HUES64 (cell line): ENCODE measurements at regions not wholly inside any gene's neighbourhood (a gene's known extent, or its start where the extent isn't known, plus 50 kb on each side); places are given as distances from the start of the nearest gene placed in this dataset.

Experiments
- H3K27ac ChIP-seq: 2 replicates; pipeline ENCODE4 v1.7.0; 2013; ENCODE audit warnings: low read depth, low read length, inconsistent platforms
- H3K27me3 ChIP-seq: 2 replicates; pipeline ENCODE4 v1.6.1; 2013; ENCODE audit warnings: mild to moderate bottlenecking, low read length; ENCODE audit not compliant: insufficient read depth
- H3K36me3 ChIP-seq: 2 replicates; pipeline ENCODE4 v1.6.1; 2013; ENCODE audit warnings: mild to moderate bottlenecking, low read length; ENCODE audit not compliant: insufficient read depth
- H3K4me1 ChIP-seq: 2 replicates; pipeline ENCODE4 v1.6.1; 2013; ENCODE audit warnings: mild to moderate bottlenecking, low read length, moderate library complexity; ENCODE audit not compliant: insufficient read depth
- H3K4me3 ChIP-seq: 2 replicates; pipeline ENCODE4 v1.5.1; 2013; ENCODE audit warnings: mild to moderate bottlenecking, low read length, moderate library complexity
- H3K9ac ChIP-seq: 2 replicates; pipeline ENCODE4 v1.6.1; 2013; ENCODE audit warnings: mild to moderate bottlenecking, low read depth, low read length
- H3K9me3 ChIP-seq: 2 replicates; pipeline ENCODE4 v1.6.1; 2013; ENCODE audit warnings: low read depth, low read length; ENCODE audit not compliant: insufficient read depth
- WGBS: fragments of 150-250, 120-280 bp; methylation state at CpG from one replicate; pipeline ENCODE4 v1.1.7; 2013; ENCODE audit warnings: missing lambda C conversion rate; 5-methylcytosine and 5-hydroxymethylcytosine counted together

DNA sequence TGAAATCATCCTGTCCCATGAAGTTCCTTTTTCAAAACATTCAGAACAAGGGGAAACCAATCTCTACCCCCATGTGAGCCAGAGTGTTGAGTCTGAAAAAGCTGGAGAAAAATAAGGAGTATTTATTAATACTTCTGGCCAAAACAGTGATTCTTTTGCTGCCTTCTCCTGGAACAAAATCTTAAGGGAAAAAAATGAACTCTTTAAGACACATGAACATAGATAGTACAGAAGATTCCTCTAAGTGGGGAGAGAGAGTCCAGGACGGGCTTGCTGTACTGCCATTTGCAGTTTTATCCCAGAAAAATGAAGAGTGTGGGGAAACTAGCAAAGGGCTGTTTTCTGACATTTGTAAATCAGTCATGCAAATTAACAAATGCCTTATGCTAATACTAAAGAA, 173.4 kb upstream of the CELF2 start:
- Histone ChIP-seq H3K9me3 (peaks cover 9% of the 10 kb centered on the region; the same call in 1 of the 2 replicates), H3K27me3 (no peaks in the 10 kb centered on the region), H3K9ac (no peak overlapping the region), H3K4me3 (no peak overlapping the region), H3K36me3 (no peaks in the 10 kb centered on the region), H3K27ac (no peak overlapping the region), H3K4me1 (no peaks in the 10 kb centered on the region)
- 37% methylated on average over 1 of the region's 1 CpG for WGBS

DNA sequence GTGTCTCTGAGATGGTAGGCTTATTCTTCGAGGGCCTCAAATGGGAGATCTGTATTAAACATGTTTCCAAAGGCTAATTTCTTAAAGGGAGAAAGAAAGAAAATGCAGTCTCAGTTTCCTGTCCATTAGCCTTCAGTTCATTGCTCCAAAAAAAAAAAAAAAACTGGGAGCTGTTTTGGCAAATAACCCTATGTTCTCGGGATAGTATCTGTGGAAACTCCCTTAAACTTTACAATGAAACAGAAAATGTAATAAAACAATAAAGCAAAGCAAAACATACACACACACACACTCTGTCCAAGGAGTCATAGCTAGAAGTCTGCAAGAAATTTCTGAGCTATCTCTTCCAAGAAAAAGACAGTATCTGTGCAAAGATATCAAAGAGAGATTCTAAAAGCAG, 172.5 kb upstream of the CELF2 start:
- Histone ChIP-seq H3K9ac (no peak overlapping the region), H3K9me3 (0 out of 2 replicates have a peak, but pooled peaks cover 1% of the 10 kb centered on the region), H3K4me3 (no peak overlapping the region), H3K27ac (no peak overlapping the region), H3K36me3 (no peaks in the 10 kb centered on the region), H3K27me3 (no peaks in the 10 kb centered on the region), H3K4me1 (no peaks in the 10 kb centered on the region)
- 78% methylated on average over 2 of the region's 2 CpGs for WGBS

DNA sequence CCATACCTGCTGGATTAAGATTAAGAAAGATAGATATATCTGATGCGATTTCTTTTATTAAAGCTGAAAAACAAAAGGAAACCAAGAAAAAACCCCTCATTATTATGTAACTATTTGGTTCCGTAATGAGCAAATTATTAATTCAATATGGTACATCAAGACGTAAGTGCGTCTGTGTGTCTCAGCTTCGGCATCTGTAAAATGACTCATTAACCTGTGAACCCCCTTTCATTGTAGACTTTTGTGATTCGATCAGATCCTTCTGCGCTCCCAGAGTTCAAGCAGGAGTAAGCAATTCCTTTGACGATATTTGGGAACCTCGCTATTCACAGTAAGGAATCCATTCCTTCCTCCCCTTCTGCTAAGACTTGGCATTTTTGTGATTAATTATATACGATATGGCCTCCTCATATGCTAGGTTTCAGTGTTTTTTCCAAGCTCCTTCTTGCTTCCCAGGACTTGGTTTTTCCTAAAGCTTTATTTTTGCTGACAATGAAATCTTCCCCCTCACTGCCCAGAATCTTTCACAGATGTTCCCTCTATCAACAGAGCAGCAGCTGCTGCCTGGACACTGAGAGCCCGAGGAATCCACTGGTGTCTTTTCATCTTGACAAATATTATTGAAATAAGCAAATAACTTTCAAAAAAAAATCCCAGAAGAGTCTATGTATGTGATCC, 171.7 kb upstream of the CELF2 start:
- Histone ChIP-seq H3K4me1 (no peaks in the 10 kb centered on the region), H3K9ac (no peak overlapping the region), H3K36me3 (no peaks in the 10 kb centered on the region), H3K9me3 (no peaks in the 10 kb centered on the region), H3K27ac (no peak overlapping the region), H3K27me3 (no peaks in the 10 kb centered on the region), H3K4me3 (no peak overlapping the region)
- 95% methylated on average over 10 of the region's 11 CpGs for WGBS

DNA sequence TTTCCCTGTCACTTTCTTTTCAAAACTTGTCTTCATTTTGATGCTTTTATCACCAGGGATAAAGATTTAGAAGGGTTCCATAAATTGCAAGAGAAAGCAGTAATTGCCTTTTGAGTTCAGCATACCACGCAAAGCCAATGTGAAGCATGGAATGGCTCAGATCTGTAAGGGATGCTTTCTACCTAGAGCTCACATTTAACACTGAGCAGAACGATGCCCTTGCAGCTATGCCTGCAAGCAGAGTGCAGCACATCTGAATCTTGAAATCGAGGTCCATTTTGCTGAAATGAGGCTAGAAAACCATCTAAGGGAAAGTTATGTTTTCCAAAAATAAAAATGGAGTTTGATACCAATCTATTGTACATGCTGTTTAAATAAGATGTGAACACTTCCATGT, 171.2 kb upstream of the CELF2 start:
- Histone ChIP-seq H3K36me3 (no peaks in the 10 kb centered on the region), H3K9ac (no peak overlapping the region), H3K4me3 (no peak overlapping the region), H3K4me1 (no peaks in the 10 kb centered on the region), H3K9me3 (no peaks in the 10 kb centered on the region), H3K27me3 (no peaks in the 10 kb centered on the region), H3K27ac (no peak overlapping the region)
- WGBS = 93% methylated on average over 3 of the region's 3 CpGs

DNA sequence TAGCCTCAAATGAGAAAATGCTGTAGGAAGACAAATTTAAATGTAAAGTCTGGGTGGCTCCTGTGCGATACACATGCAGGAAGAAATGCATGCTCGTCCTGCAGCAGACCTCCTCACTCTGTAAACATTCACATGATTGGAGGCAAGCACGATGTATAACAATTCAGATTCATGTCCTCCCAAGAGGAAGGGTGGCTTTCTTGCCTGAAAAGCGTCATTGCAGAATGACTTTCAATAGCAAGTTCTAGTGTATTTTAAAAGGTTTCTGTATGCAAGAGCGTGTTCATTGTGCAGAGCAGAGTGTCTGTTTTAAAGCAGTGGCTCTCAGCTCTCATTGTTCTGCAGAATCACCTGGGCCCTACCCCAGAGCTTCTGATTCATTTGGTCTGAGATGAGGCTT, 170.3 kb upstream of the CELF2 start:
- Histone ChIP-seq H3K4me1 (no peaks in the 10 kb centered on the region), H3K9ac (no peak overlapping the region), H3K36me3 (no peaks in the 10 kb centered on the region), H3K27me3 (no peaks in the 10 kb centered on the region), H3K9me3 (no peaks in the 10 kb centered on the region), H3K27ac (no peak overlapping the region), H3K4me3 (no peak overlapping the region)
- WGBS = 90% methylated on average over 5 of the region's 5 CpGs

DNA sequence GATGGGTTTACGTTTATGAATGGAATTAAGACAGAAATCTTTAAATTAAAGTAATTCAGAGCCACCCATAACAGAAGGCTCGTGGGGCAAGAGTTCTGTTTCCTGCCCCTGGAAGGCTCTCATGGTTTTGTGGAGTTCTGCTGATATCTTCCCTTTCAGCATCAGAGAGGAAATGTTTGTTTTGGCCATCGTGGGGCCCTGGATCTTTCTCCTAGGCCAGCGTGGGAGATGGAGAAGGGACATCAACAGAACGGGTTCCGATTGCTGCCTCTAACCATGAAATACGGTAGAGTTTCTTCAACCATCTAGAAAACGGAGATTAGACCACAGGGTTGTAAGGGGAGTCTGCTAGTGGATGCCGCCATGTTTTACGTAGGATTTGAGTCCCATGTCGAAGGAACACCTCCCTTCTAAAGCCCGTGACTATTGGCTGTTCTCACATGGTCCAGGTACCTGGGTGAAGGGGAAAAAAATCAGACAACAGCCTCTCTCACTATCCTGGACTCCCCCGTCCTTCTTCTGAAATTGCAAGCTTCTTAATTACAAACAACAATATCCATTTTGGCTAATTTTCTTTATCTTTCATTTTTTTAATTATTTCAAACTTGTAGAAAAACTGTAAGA, 169.1 kb upstream of the CELF2 start:
- Histone ChIP-seq H3K4me1 (no peaks in the 10 kb centered on the region), H3K9ac (no peak overlapping the region), H3K27ac (no peak overlapping the region), H3K4me3 (no peak overlapping the region), H3K27me3 (no peaks in the 10 kb centered on the region), H3K9me3 (no peaks in the 10 kb centered on the region), H3K36me3 (no peaks in the 10 kb centered on the region)
- 94% methylated on average over 13 of the region's 13 CpGs for WGBS

DNA sequence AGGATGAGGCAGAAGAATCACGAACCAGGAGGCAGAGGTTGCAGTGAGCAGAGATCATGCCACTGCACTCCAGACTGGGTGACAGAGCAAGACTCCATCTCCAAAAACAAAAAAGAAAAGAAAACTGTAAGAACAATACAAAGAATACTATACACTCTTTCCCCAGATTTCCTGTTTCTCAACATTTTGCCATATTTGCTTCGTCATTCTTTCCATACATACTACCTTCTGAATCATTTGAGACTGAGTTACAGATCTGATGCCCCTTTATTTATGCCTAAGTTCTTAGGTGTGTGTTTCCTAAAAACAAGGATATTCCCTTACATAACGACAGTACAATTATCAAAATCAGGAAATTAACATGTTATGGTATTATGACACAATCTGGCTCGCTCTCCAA, 168.4 kb upstream of the CELF2 start:
- H3K36me3 ChIP-seq = no peaks in the 10 kb centered on the region
- no peak overlapping the region for H3K4me3 ChIP-seq
- no peak overlapping the region for H3K9ac ChIP-seq
- no peaks in the 10 kb centered on the region for H3K27me3 ChIP-seq
- 96% methylated on average over 3 of the region's 4 CpGs for WGBS
- no peaks in the 10 kb centered on the region for H3K9me3 ChIP-seq
- H3K4me1 ChIP-seq = no peaks in the 10 kb centered on the region
- H3K27ac ChIP-seq = no peak overlapping the region

DNA sequence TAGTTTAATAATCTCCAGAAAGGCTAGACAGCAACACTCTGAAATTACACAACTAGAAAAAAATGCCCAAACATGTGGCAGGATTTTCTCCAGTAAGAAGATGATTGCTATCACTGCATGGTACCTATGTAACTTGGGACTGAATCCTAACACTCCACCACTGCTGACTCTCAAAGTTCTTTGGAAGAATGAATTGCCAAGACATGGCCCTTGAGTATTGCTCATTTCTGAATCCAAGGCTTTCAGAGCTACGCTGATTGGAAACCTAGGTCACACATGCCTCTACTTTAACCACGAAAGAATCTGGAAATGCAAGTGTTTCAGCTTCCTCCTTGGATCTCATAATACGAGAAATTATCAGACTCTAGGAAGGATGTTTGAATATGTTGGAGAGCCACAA, 167.5 kb upstream of the CELF2 start:
- no peaks in the 10 kb centered on the region for H3K36me3 ChIP-seq
- no peaks in the 10 kb centered on the region for H3K4me1 ChIP-seq
- no peak overlapping the region for H3K9ac ChIP-seq
- H3K9me3 ChIP-seq = no peaks in the 10 kb centered on the region
- H3K27me3 ChIP-seq = no peaks in the 10 kb centered on the region
- 98% methylated on average over 2 of the region's 3 CpGs for WGBS
- H3K27ac ChIP-seq = no peak overlapping the region
- H3K4me3 ChIP-seq = no peak overlapping the region

DNA sequence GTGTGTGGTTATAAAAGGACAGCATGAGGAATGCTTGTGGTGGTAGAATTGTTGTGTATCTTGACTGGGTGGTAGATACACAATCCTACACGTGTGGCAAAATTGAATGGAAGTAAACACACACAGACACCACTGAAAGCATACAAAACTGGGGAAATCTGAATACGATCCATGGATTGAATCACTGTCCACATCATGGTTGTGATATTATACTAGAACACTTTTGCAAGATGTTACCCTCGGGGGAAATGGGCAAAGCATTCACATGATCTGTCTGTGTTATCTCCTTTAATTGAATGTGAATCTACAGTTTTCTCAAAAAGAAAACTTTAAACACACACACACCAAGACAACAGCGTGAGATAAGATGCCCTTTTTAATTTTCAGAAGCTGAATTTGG, 165.2 kb upstream of the CELF2 start:
- Histone ChIP-seq H3K9ac (no peak overlapping the region), H3K36me3 (no peaks in the 10 kb centered on the region), H3K4me3 (no peak overlapping the region), H3K4me1 (no peaks in the 10 kb centered on the region), H3K27ac (no peak overlapping the region), H3K27me3 (no peaks in the 10 kb centered on the region), H3K9me3 (no peaks in the 10 kb centered on the region)
- WGBS = 98% methylated on average over 4 of the region's 4 CpGs

DNA sequence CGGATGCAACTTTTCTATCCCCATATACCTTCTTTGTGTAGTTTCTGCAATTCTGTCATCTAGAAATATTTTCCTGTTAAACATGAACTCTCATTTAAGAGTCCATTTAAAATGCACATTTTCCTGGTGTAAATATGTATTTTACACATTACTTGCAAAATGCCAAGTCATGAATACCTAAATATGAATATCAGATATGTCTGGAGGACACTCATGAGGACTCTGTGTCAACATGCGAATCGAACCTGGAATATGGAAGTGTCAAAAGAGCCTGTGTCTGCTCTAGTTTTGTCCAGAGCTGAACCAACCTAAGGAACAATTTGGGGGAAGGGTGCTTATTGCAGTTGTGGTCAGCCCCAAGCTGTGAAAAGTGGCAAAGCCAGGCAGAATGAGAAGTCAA, 163.7 kb upstream of the CELF2 start:
- Histone ChIP-seq H3K27me3 (no peaks in the 10 kb centered on the region), H3K9ac (no peak overlapping the region), H3K36me3 (no peaks in the 10 kb centered on the region), H3K27ac (no peak overlapping the region), H3K4me3 (no peak overlapping the region), H3K4me1 (no peaks in the 10 kb centered on the region), H3K9me3 (no peaks in the 10 kb centered on the region)
- WGBS = 96% methylated on average over 2 of the region's 3 CpGs

DNA sequence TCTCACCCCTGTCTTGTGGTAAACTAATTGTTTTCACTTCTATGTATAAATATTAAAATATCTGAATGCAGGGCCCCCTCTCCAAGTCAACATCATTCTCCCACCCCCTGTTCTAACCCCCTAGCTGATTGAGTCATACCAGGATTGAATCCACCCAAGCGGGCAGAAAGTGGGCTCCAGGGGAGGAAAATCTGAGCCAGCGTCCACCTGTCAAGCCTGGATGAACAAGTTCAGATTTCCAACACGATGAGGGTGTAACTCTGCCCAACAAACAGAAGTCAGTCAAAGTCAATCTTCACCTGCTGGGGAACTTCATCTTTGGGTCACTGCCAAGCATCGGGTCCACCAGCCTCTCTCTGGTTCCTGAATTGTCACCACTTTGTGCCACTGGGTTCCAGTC, 162.9 kb upstream of the CELF2 start:
- no peak overlapping the region for H3K27ac ChIP-seq
- no peak overlapping the region for H3K9ac ChIP-seq
- no peaks in the 10 kb centered on the region for H3K9me3 ChIP-seq
- H3K36me3 ChIP-seq = no peaks in the 10 kb centered on the region
- H3K4me1 ChIP-seq = no peaks in the 10 kb centered on the region
- H3K27me3 ChIP-seq = no peaks in the 10 kb centered on the region
- H3K4me3 ChIP-seq = no peak overlapping the region
- WGBS = 96% methylated on average over 4 of the region's 4 CpGs

DNA sequence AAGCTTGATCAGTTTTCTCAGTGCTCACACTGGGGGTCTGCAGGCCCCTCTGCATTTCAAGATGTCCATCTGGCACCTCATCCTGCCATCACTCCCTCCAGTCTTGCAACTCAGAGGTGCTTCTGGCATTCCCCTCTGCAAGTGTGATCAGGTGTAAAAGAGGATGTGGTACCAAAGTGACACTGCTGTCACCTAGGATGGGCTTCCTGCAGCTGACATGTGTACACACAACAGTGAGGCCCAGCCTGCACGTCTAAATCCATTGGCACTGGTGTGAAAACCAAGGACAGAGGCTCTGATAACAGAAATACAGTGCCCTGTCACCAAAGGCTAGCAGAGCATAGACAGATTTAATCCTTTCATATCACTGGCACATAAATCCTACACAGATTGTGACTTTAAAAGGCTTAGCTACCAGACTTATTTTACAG, 162.5 kb upstream of the CELF2 start:
- 88% methylated on average over 1 of the region's 1 CpG for WGBS
- no peak overlapping the region for H3K9ac ChIP-seq
- H3K36me3 ChIP-seq = no peaks in the 10 kb centered on the region
- H3K4me3 ChIP-seq = no peak overlapping the region
- H3K27ac ChIP-seq = no peak overlapping the region
- H3K9me3 ChIP-seq = no peaks in the 10 kb centered on the region
- no peaks in the 10 kb centered on the region for H3K27me3 ChIP-seq
- H3K4me1 ChIP-seq = no peaks in the 10 kb centered on the region
